Aorta (tissue), 5 donors: ENCODE measurements at regions not wholly inside any gene's neighbourhood (a gene's known extent, or its start where the extent isn't known, plus 50 kb on each side); places are given as distances from the start of the nearest gene placed in this dataset.
A peak's percentile ranks its signal among the peaks of the same experiment; 100 is the strongest.
"Not testable (repeated sequence)": the region's sequence is repeated elsewhere in the genome, so short reads cannot be mapped to it uniquely, and the experiment has no call there.

ENCODE experiments used
- ATAC-seq: fragments of 200-7000 bp; cut with Tn5 transposase; one replicate; pipeline ENCODE4 v1.9.1; 2022; ENCODE audit warnings: moderate library complexity; ENCODE audit not compliant: low FRiP score
- DNase-seq, 2 donors: peaks; one replicate each; pipeline ENCODE4 v3.0.0-alpha.2; 2020
- H3K27ac ChIP-seq, 2 donors: one replicate each; pipeline ENCODE4 v1.5.1; 2013; ENCODE audit warnings: low read length in 2 of 2, mild to moderate bottlenecking in 2 of 2, moderate library complexity in 2 of 2, control low read depth in 1 of 2, inconsistent platforms in 1 of 2, low read depth in 1 of 2
- H3K27me3 ChIP-seq, 2 donors: one replicate each; pipeline ENCODE4 v1.6.1; 2013; ENCODE audit warnings: control low read depth in 1 of 2, low read length in 1 of 2, mild to moderate bottlenecking in 1 of 2, moderate library complexity in 1 of 2; ENCODE audit not compliant: insufficient read depth in 2 of 2, control insufficient read depth in 1 of 2
- H3K36me3 ChIP-seq, 2 donors: one replicate each; pipeline ENCODE4 v1.6.1; 2013; ENCODE audit warnings: control low read depth in 1 of 2, low read length in 1 of 2, mild to moderate bottlenecking in 1 of 2; ENCODE audit not compliant: insufficient read depth in 2 of 2, control insufficient read depth in 1 of 2
- H3K4me1 ChIP-seq, 2 donors: one replicate each; pipeline ENCODE4 v1.6.1; 2013; ENCODE audit warnings: low read length in 2 of 2, control low read depth in 1 of 2, mild to moderate bottlenecking in 1 of 2, moderate library complexity in 1 of 2; ENCODE audit not compliant: insufficient read depth in 2 of 2, control insufficient read depth in 1 of 2
- H3K4me3 ChIP-seq, 2 donors: one replicate each; pipeline ENCODE4 v1.5.1; 2013; ENCODE audit warnings: low read length in 2 of 2, control low read depth in 1 of 2, mild to moderate bottlenecking in 1 of 2
- H3K9me3 ChIP-seq: one replicate; pipeline ENCODE4 v1.6.1; 2013; ENCODE audit warnings: mild to moderate bottlenecking, low read length; ENCODE audit not compliant: control insufficient read depth
- WGBS, 2 donors: extraction: QIAGEN DNeasy Blood & Tissue Kit; methylation state at CpG; one replicate each; pipeline ENCODE4 v1.1.7; 2013; 5-methylcytosine and 5-hydroxymethylcytosine counted together
- intact Hi-C, 2 donors: fragments of 100-400 bp; cut with DNase I; formaldehyde crosslinking; loops; one replicate each; pipeline versions ENCODE4 v1.14.2 to v1.15.0; 2022
- donor health status: healthy with polysubstance abuse.
- donor health status: Bipolar disorder and iron deficiency.
- donor health status: DM: no; HTN: no; CAD: no.
- donor health status: DM: no; HTN: no; CAD: no.
- donor health status: DM: yes; HTN: yes; CAD: no.

DNA sequence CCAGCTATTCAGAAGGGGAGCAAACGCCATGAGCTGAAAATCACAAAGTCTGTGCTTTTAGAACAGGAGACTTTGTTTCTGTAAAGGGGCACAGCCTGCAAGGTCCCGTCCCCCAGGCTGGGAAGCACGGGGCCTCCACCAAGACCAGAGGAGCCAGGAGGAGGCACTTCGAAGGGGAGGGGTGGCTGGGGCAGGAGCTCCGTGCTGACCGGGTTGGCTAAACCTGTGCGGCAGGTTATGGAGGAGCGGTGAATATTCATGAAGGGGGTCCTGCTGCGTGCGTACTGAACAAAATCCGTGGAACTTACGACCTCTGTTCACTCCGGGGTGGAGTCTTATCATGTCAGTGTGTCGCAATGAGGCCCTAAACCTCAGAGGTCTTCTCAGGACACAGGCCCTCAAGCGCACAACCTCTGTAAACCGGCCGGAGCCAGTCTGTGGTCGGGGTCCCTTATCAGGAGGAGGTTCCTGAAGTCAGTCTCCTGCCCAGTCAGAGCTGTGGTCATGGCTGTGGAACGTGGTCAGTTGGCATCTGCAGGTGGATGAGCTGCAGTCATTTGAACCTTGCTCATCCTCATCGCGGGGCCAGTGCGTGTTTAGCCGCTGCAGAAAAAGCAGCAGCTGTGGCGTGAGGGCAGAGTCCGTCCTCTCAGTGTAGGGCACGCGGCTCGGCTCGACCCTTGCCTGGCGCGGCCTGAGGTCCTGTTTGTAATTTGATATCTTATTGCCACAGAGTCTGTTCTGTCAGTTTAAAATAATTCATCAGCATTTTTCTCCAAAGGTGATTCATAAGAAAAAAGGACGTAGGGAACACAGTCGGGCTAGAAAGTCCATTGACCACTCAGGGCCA lies 5507.7 kb upstream of the TPTE start:
- H3K9me3 ChIP-seq, H3K4me3 ChIP-seq, intact Hi-C loops, H3K27ac ChIP-seq, ATAC-seq, H3K4me1 ChIP-seq, H3K27me3 ChIP-seq, DNase-seq, H3K36me3 ChIP-seq: not testable (repeated sequence)
- WGBS, 2 donors: no CpG with 5 or more reads among the region's 33 CpGs

DNA sequence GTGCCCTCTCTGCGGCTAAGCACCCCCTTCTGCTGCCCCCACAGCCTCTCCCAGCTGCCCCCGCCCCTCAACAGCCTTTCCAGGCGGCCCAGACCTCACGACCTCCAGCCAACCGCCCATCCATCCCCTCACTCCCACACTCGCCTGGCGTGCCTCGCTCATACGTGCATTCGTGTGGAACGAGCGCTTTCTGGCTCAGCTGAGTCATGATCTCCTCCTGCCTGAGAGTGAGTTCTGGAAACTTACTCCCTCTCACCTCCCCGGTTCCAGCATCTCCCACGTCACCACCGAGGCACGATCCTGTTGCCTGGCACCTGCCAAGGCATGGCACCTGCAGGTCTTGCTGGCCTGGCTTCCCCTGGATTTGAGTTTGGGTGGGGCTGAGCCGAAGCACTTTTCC lies 5506.2 kb upstream of the TPTE start:
- H3K9me3 ChIP-seq, ATAC-seq, H3K27me3 ChIP-seq, intact Hi-C loops, DNase-seq, H3K27ac ChIP-seq, H3K4me1 ChIP-seq, H3K36me3 ChIP-seq, H3K4me3 ChIP-seq: not testable (repeated sequence)
- whole genome bisulfite sequencing, 2 donors: no CpG with 5 or more reads among the region's 17 CpGs

DNA sequence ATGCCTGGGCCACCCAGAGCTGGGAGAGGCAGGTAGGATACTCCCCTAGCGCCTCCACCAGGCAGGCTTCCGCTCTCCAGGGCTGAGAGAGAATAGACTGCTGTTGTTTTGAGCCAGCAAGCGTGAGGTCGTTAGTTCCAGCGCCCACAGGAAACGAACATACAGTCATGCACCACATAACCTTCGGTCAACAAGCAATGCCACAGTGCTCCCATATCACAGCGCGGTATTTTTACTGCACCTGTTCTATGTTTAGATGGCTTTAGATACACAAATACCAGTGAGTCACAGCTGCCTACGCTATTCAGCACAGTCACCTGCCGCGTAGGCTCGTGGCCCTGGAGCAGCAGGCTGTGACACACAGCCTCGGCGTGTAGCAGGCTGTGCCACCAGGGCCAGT lies 5502.3 kb upstream of the TPTE start:
- intact Hi-C loops, DNase-seq, H3K4me3 ChIP-seq, ATAC-seq, H3K27me3 ChIP-seq, H3K36me3 ChIP-seq, H3K9me3 ChIP-seq, H3K27ac ChIP-seq, H3K4me1 ChIP-seq: not testable (repeated sequence)
- WGBS, 2 donors: no CpG with 5 or more reads among the region's 15 CpGs

DNA sequence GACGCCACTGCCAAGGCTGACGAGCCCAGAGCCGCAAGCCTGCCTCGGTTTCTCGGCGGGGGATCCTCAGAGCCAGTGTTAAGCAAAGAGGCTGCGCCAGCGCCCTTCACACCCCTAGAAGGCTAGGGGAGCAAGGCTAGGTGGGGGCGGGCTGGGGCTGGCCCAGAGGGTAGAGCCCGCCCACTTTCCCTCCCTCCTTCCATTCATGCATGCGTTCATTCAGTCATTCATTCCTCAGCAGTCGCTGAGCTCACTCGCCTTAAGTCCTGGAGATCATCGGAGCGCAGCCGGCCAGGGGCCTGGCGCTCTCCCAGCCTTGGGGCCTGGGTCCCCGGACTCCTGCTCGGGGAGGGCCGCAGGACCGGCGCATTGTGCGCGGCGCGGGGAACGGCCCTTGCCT lies 5499.6 kb upstream of the TPTE start:
- H3K4me1 ChIP-seq, H3K27ac ChIP-seq, H3K36me3 ChIP-seq, intact Hi-C loops, DNase-seq, H3K4me3 ChIP-seq, H3K9me3 ChIP-seq, ATAC-seq, H3K27me3 ChIP-seq: not testable (repeated sequence)
- WGBS, 2 donors: no CpG with 5 or more reads among the region's 27 CpGs

GRCh38 chr21:5022254-5022653 lies 5499.1 kb upstream of the TPTE start:
- intact Hi-C loops: not testable (repeated sequence)

GRCh38 chr21:5022748-5023147 lies 5498.6 kb upstream of the TPTE start:
- ATAC-seq: peak; percentile 46
- intact Hi-C loops, DNase-seq, H3K36me3 ChIP-seq, H3K9me3 ChIP-seq, H3K27ac ChIP-seq, H3K27me3 ChIP-seq, H3K4me1 ChIP-seq, H3K4me3 ChIP-seq: not testable (repeated sequence)
- WGBS, 2 donors: no CpG with 5 or more reads among the region's 45 CpGs

More at GRCh38 chr21:5022254-5022653, 5499.1 kb upstream of the TPTE start:
- not testable (repeated sequence) for H3K4me3 ChIP-seq, H3K9me3 ChIP-seq, H3K27ac ChIP-seq, H3K27me3 ChIP-seq, DNase-seq, H3K36me3 ChIP-seq, H3K4me1 ChIP-seq
- peak; percentile 75 for ATAC-seq
- no CpG with 5 or more reads among the region's 52 CpGs for WGBS, 2 donors

- DNase-seq, H3K4me1 ChIP-seq, H3K27me3 ChIP-seq, H3K4me3 ChIP-seq, H3K27ac ChIP-seq, H3K36me3 ChIP-seq, ATAC-seq, H3K9me3 ChIP-seq, intact Hi-C loops: not testable (repeated sequence)
- WGBS, 2 donors: no CpG with 5 or more reads among the region's 14 CpGs
Observed at GRCh38 chr21:5035147-5035546, 5486.2 kb upstream of the TPTE start.

DNA sequence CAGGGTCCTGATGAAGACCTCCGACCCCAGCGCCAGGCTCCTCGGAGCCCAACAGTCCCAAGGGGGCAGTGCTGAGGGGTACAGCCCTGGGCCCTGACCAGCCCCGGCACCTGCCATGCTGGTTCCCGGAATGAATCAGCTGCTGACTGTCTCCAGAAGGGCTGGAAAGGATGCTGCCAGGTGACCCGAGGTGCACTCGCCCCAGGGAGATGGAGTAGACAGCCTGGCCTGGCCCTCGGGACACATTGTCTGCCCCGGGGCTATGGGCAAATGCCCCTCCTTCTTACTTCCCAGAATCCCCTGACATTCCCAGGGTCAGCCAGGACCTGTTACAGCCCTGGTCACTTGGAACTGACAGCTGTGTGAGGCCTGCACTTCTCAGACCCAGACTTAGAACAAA lies 5485.8 kb upstream of the TPTE start:
- 93 to 100% methylated on average over 1 to 5 of the region's 9 CpGs for WGBS, 2 donors
- not testable (repeated sequence) for ATAC-seq

DNA sequence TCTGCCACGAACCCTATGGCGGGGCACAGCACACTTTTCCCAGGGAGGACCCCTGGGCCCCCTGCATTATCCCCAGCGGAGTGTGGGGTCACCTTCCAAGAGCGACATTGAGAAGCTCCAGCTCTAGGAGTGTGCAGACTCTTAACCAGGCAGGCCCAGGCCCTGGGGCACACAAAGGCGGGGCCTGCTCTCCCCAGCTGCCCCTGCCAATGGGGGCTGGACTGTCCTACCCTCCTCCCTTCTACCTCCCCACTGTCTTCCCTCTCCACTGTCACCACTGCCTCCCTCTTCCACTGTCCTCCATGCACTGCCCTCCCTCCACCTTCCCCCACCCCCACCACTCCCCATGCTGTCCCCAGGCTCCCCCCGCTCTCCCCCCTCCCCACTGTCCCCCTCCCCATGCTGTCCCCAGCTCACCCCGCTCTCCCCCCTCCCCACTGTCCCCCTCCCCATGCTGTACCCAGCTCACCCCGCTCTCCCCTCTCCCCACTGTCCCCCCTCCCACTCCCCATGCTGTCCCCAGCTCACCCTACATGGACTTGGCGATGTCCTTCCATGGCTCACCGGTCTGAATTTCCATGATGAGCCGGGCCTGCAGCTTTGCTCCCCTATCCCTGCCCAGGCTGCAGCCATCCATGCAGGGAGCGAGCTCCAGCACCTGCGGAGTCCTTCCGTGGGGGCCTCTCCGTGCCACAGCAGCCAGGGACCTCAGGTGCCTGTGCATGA lies 5483.6 kb upstream of the TPTE start:
- H3K4me3 ChIP-seq, H3K4me1 ChIP-seq, DNase-seq, H3K27me3 ChIP-seq, H3K9me3 ChIP-seq, ATAC-seq, H3K27ac ChIP-seq, intact Hi-C loops, H3K36me3 ChIP-seq: not testable (repeated sequence)
- WGBS, 2 donors: 93 to 100% methylated on average over 3 to 10 of the region's 15 CpGs

More for the DNA sequence above, 5485.8 kb upstream of the TPTE start:
- H3K36me3 ChIP-seq, DNase-seq, H3K27me3 ChIP-seq, H3K4me3 ChIP-seq, H3K4me1 ChIP-seq, intact Hi-C loops, H3K9me3 ChIP-seq, H3K27ac ChIP-seq: not testable (repeated sequence)
